ENCODE measurements at regions not wholly inside any gene's neighbourhood (a gene's known extent, or its start where the extent isn't known, plus 50 kb on each side); places are given as distances from the start of the nearest gene placed in this dataset.

GRCh38 chr22:49191506-49191980 lies 636.1 kb downstream of the BRD1 start:
- H3K4me3 Mint-ChIP-seq: no peak overlapping the region
- peaks cover 0 to 3% of the 10 kb centered on the region in 2 donors for H3K9me3 Mint-ChIP-seq
- peaks cover 4 to 35% of the 10 kb centered on the region in 2 donors for H3K27me3 Mint-ChIP-seq
- DNase-seq (no peak), ATAC-seq (replicated peaks) (no peak)
- no peaks in the 10 kb centered on the region for H3K36me3 Mint-ChIP-seq
- H3K4me1 Mint-ChIP-seq: no peaks in the 10 kb centered on the region
- no peak overlapping the region for H3K27ac Mint-ChIP-seq

- Mint-ChIP-seq H3K27ac (no peak overlapping the region), H3K9me3 (peaks cover 2 to 3% of the 10 kb centered on the region in 2 donors), H3K27me3 (peaks cover 7 to 29% of the 10 kb centered on the region in 2 donors), H3K4me1 (no peaks in the 10 kb centered on the region), H3K36me3 (no peaks in the 10 kb centered on the region), H3K4me3 (no peak overlapping the region)
- ATAC-seq (replicated peaks) (no peak), DNase-seq (no peak)
These were observed 636.7 kb downstream of the BRD1 start for GRCh38 chr22:49190816-49191505.

- Mint-ChIP-seq H3K4me1 (no peaks in the 10 kb centered on the region), H3K27me3 (peaks cover 12 to 24% of the 10 kb centered on the region in 2 donors), H3K9me3 (peaks cover 3 to 7% of the 10 kb centered on the region in 2 donors), H3K27ac (no peak overlapping the region), H3K36me3 (no peaks in the 10 kb centered on the region), H3K4me3 (no peak overlapping the region)
- ATAC-seq (replicated peaks) (no peak), DNase-seq (no peak)
These were observed 637.8 kb downstream of the BRD1 start for GRCh38 chr22:49189871-49190270.

DNA sequence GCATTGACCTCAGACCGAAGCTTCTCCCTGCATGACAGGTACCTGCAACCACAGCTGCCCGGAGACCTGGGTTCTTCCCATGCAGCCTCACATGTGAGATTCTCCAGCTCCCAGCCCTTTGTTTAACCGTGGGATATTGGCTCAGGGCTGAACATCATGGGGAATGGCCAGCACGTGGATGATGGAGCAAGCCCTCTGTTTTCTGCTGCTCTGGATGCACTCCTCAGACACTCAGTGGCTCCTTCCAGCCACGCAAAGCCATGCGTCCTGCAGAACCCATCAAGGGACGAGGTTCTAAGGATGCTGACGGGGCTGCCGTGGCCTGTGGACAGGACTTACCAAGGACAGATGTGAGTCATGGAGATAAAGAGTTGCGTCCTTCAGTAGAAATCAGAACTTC lies 639.1 kb downstream of the BRD1 start:
- DNase-seq: no peak
- ATAC-seq (replicated peaks): no peak
- peaks cover 3 to 7% of the 10 kb centered on the region in 2 donors for H3K9me3 Mint-ChIP-seq
- H3K36me3 Mint-ChIP-seq: no peaks in the 10 kb centered on the region
- H3K4me1 Mint-ChIP-seq: no peaks in the 10 kb centered on the region
- H3K27ac Mint-ChIP-seq: no peak overlapping the region
- peaks cover 12 to 24% of the 10 kb centered on the region in 2 donors for H3K27me3 Mint-ChIP-seq
- no peak overlapping the region for H3K4me3 Mint-ChIP-seq

DNA sequence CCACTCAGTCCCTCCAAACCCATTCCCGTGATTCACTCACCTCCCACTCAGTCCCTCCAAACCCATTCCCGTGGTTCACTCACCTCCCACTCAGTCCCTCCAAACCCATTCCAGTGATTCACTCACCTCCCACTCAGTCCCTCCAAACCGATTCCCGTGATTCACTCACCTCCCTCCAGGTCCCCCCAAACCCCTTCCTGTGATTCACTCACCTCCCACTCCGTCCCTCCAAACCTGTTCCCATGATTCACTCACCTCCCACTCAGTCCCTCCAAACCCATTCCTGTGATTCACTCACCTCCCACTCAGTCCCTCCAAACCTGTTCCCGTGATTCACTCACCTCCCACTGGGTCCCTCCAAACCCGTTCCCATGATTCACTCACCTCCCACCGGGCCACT lies 639.6 kb downstream of the BRD1 start:
- peaks cover 12 to 26% of the 10 kb centered on the region in 2 donors for H3K27me3 Mint-ChIP-seq
- peaks cover 3 to 7% of the 10 kb centered on the region in 2 donors for H3K9me3 Mint-ChIP-seq
- no peak overlapping the region for H3K4me3 Mint-ChIP-seq
- H3K36me3 Mint-ChIP-seq: no peaks in the 10 kb centered on the region
- H3K4me1 Mint-ChIP-seq: no peaks in the 10 kb centered on the region
- no peak overlapping the region for H3K27ac Mint-ChIP-seq
- DNase-seq: no peak
- ATAC-seq (replicated peaks): no peak

GRCh38 chr22:49186762-49187161 lies 640.9 kb downstream of the BRD1 start:
- DNase-seq (no peak), ATAC-seq (replicated peaks) (no peak)
- Mint-ChIP-seq H3K27me3 (peaks cover 12 to 30% of the 10 kb centered on the region in 2 donors), H3K9me3 (peaks cover 3 to 9% of the 10 kb centered on the region in 2 donors), H3K4me3 (no peak overlapping the region), H3K4me1 (no peaks in the 10 kb centered on the region), H3K36me3 (no peaks in the 10 kb centered on the region), H3K27ac (no peak overlapping the region)

DNA sequence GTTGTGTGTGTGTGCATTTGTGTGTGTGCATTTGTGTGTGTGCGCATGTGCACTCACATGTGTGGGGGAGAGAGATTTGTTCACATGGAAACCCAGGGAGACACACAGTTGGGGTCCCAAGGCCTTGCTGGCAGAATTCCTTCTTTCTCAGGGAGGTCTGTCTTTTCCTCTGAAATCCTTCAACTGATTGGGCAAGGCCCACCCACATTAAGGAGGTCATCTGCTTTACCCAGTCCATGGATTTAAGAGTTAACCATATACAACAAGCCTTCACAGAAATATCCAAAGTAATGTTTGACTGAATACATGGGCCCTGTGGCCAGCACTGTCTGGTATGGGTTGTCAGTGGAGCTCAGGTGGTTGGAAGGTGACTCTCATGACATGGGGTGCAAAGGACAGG lies 641.4 kb downstream of the BRD1 start:
- Mint-ChIP-seq H3K4me3 (no peak overlapping the region), H3K27me3 (peaks cover 12 to 30% of the 10 kb centered on the region in 2 donors), H3K36me3 (no peaks in the 10 kb centered on the region), H3K4me1 (no peaks in the 10 kb centered on the region), H3K9me3 (peaks cover 3 to 9% of the 10 kb centered on the region in 2 donors), H3K27ac (no peak overlapping the region)
- ATAC-seq (replicated peaks) (no peak), DNase-seq (no peak)

DNA sequence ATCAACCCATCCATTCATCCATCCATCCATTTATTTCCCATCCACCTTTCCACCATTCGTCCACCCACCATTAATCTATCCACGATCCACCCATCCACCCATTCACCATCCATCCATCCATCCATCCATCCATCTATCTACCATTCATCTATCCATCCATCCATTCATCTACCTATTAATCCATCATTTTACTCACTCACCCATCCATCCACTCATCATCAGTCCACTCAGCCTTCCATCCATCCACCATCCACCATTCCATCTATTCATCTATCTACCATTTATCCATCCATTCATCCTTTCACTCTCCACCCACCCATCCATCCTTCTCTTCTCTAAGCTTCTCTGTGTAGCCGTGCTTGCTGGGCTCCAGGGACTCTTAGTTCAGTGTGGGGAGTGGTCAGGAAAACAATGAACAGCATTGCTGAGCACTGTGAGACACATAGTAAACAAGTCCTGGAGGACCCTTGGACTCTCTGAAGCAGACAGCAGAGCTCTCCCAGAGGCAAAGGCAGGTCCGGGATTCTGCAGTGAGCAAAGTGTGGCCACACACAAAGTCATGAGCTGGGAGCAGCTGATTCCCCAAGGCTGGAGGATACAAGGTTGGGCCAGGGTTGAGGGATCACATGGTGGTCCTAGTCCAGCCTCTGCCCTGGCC lies 642.2 kb downstream of the BRD1 start:
- Mint-ChIP-seq H3K27me3 (peaks cover 12 to 30% of the 10 kb centered on the region in 2 donors), H3K36me3 (no peaks in the 10 kb centered on the region), H3K4me1 (no peaks in the 10 kb centered on the region), H3K4me3 (no peak overlapping the region), H3K9me3 (peaks cover 3 to 9% of the 10 kb centered on the region in 2 donors), H3K27ac (no peak overlapping the region)
- ATAC-seq (replicated peaks) (no peak), DNase-seq (no peak)

DNA sequence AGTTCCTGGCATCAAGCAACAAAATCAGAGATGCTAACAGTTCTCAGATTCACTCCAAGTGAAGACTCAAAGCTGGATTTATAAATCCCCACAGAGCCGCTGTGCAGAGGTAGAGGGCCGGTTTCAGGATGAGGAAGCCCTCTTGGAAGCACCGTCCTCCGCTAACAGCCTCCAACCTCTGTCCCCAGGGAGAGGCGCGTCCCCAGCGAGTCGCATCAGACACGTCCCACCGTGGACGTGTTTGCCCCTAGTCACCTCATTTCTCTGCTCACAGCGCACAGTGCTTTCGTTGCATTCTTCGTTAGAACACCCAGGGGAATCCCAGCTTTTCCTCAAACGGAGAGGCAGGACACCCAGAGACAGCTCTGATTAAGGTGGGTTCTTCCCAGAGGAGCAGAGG lies 642.9 kb downstream of the BRD1 start:
- H3K36me3 Mint-ChIP-seq: no peaks in the 10 kb centered on the region
- ATAC-seq (replicated peaks) (no peak), DNase-seq (no peak)
- H3K9me3 Mint-ChIP-seq: peaks cover 3 to 9% of the 10 kb centered on the region in 2 donors
- no peak overlapping the region for H3K4me3 Mint-ChIP-seq
- H3K27me3 Mint-ChIP-seq: peaks cover 12 to 29% of the 10 kb centered on the region in 2 donors
- no peaks in the 10 kb centered on the region for H3K4me1 Mint-ChIP-seq
- H3K27ac Mint-ChIP-seq: no peak overlapping the region

DNA sequence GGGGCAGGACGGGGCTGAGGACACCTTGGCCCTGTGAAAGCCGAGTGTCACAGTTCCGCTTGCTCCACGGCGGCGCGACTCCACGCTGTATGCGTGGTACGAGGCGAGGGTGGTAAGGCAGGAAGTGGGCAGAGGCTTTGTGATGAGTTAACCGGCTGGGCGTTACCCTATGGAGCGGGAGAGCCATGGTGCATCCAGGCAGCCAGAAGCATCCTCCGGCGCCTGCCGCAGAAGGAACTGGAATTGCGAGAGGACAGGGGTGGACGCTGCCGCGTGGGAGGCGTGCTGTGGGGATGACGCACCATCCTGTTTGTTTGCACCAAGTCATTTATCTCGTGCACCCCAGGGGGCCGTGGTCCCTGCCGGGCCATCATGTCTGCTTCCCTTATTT lies 643.9 kb downstream of the BRD1 start:
- peaks cover 12 to 24% of the 10 kb centered on the region in 2 donors for H3K27me3 Mint-ChIP-seq
- H3K9me3 Mint-ChIP-seq: peaks cover 3 to 9% of the 10 kb centered on the region in 2 donors
- no peaks in the 10 kb centered on the region for H3K4me1 Mint-ChIP-seq
- H3K27ac Mint-ChIP-seq: no peak overlapping the region
- no peak for DNase-seq
- no peak overlapping the region for H3K4me3 Mint-ChIP-seq
- ATAC-seq (replicated peaks): no peak
- H3K36me3 Mint-ChIP-seq: no peaks in the 10 kb centered on the region

- Mint-ChIP-seq H3K4me1 (no peaks in the 10 kb centered on the region), H3K4me3 (no peak overlapping the region), H3K9me3 (peaks cover 3 to 6% of the 10 kb centered on the region in 2 donors), H3K27me3 (peaks cover 10 to 19% of the 10 kb centered on the region in 2 donors), H3K36me3 (no peaks in the 10 kb centered on the region), H3K27ac (peak overlapping the region; percentile 20)
- ATAC-seq (replicated peaks) (no peak), DNase-seq (no peak)
These were observed 644.4 kb downstream of the BRD1 start for GRCh38 chr22:49183208-49183825.

- peaks cover 7 to 16% of the 10 kb centered on the region in 2 donors for H3K27me3 Mint-ChIP-seq
- H3K4me3 Mint-ChIP-seq: no peak overlapping the region
- ATAC-seq (replicated peaks): no peak
- no peaks in the 10 kb centered on the region for H3K4me1 Mint-ChIP-seq
- DNase-seq: no peak
- peaks cover 3 to 5% of the 10 kb centered on the region in 2 donors for H3K9me3 Mint-ChIP-seq
- no peaks in the 10 kb centered on the region for H3K36me3 Mint-ChIP-seq
- H3K27ac Mint-ChIP-seq: no peak overlapping the region
These were observed 645.3 kb downstream of the BRD1 start for GRCh38 chr22:49182416-49182815.

DNA sequence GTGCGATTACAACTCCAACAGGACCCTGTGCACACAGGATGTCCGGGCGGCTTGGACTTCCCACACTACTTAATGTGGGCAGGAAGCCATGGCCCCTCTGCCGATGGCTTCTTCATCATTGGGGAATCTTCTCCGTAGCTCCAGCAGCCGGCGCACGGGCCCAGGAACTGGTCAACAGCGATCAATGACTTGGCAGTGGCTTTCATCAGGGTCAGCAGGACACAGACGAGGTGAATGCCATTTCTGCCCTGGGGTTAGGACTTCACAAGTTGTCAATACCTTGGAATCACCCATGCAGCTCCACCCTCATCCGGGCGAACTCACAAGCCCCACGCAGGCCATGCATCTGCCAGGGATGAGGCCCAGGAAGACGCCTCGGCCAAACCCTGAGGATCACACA lies 645.7 kb downstream of the BRD1 start:
- DNase-seq (no peak), ATAC-seq (replicated peaks) (no peak)
- Mint-ChIP-seq H3K9me3 (peaks cover 3 to 5% of the 10 kb centered on the region in 2 donors), H3K27ac (no peak overlapping the region), H3K36me3 (no peaks in the 10 kb centered on the region), H3K27me3 (peaks cover 7 to 16% of the 10 kb centered on the region in 2 donors), H3K4me3 (no peak overlapping the region), H3K4me1 (no peaks in the 10 kb centered on the region)

DNA sequence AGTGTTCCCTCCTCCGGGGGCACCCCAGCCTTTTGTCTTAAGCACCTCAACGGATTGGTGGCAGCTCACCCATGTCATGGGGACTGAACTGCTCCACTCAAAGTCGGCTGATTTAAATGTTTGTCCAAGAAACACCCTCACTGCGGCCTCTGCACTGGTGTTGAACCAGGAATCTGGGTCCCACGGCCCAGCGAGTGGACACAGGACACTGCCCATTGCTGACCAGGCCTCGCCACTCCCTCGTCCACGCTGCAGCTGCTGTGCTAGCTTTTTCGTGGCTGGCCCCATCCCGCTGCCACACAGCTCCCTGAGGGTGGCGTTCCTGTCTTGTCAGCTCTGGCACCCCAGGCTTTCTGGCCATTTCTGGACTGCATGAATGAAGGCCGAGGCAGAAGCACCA lies 646.2 kb downstream of the BRD1 start:
- Mint-ChIP-seq H3K4me3 (no peak overlapping the region), H3K4me1 (no peaks in the 10 kb centered on the region), H3K27ac (no peak overlapping the region), H3K27me3 (peaks cover 7 to 16% of the 10 kb centered on the region in 2 donors), H3K36me3 (no peaks in the 10 kb centered on the region), H3K9me3 (peaks cover 3 to 5% of the 10 kb centered on the region in 2 donors)
- DNase-seq (no peak), ATAC-seq (replicated peaks) (no peak)

DNA sequence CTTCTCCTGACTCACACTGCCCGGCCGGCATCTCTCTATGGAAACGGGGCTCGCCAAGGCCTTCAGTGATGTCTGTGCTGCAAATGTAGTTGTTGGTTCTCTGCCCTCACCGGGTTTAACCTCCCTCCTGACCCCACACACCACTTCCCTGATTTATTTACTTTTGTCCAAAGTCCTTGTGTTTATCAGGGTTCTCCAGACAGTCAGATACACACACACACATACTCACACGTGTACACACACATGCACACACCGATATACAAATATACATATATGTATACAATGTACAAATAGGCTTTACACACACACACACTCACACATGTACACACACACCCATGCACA lies 647.0 kb downstream of the BRD1 start:
- DNase-seq (no peak), ATAC-seq (replicated peaks) (no peak)
- no peaks in the 10 kb centered on the region for H3K36me3 Mint-ChIP-seq
- no peak overlapping the region for H3K4me3 Mint-ChIP-seq
- peaks cover 0 to 5% of the 10 kb centered on the region in 2 donors for H3K9me3 Mint-ChIP-seq
- H3K27me3 Mint-ChIP-seq: peaks cover 10 to 16% of the 10 kb centered on the region in 2 donors
- no peak overlapping the region for H3K27ac Mint-ChIP-seq
- H3K4me1 Mint-ChIP-seq: no peaks in the 10 kb centered on the region
